Activated B cell treated with CpG ODN at 0.5 μM for 24 hours (primary cell): ENCODE measurements at regions not wholly inside any gene's neighbourhood (a gene's known extent, or its start where the extent isn't known, plus 50 kb on each side); places are given as distances from the start of the nearest gene placed in this dataset.

Source experiments
- ATAC-seq: fragments of 200-7000 bp; cut with Tn5 transposase; one replicate; pipeline ENCODE4 v1.10.0; 2021; ENCODE audit warnings: low read depth, mild to moderate bottlenecking, moderate library complexity
- CTCF ChIA-PET: fragments of 350-600 bp; sonication (Branson Sonifier 250); formaldehyde crosslinking; loops from one replicate; lab custom pipeline; 2021; ENCODE audit warnings: antibody characterized with exemption; lab: Charles Lee
- POLR2A ChIA-PET: fragments of 350-600 bp; sonication (Branson Sonifier 250); formaldehyde crosslinking; loops from one replicate; lab custom pipeline; 2021; ENCODE audit warnings: antibody characterized with exemption; lab: Charles Lee
- DNase-seq: peaks from one replicate; pipeline ENCODE4 v3.0.0; 2022
- H3K27ac Mint-ChIP-seq: one replicate; pipeline ENCODE4 v1.8.0; 2020; ENCODE audit warnings: mixed read lengths
- H3K27me3 Mint-ChIP-seq: one replicate; pipeline ENCODE4 v1.8.0; 2021; ENCODE audit warnings: mixed read lengths
- H3K36me3 Mint-ChIP-seq: one replicate; pipeline ENCODE4 v1.8.0; 2021; ENCODE audit warnings: low read depth, mixed read lengths
- H3K4me1 Mint-ChIP-seq: one replicate; pipeline ENCODE4 v1.8.0; 2021; ENCODE audit warnings: mixed read lengths
- H3K4me3 Mint-ChIP-seq: one replicate; pipeline ENCODE4 v1.8.0; 2020; ENCODE audit warnings: mild to moderate bottlenecking, mixed read lengths
- H3K9me3 Mint-ChIP-seq: one replicate; pipeline ENCODE4 v1.8.0; 2020; ENCODE audit warnings: mixed read lengths
- CTCF ChIP-seq: fragments of 200-600 bp; IDR thresholded peaks from one replicate; pipeline ENCODE4 v1.8.0; 2022; ENCODE audit warnings: antibody characterized with exemption, mild to moderate bottlenecking
- intact Hi-C: fragments of 100-400 bp; cut with micrococcal nuclease; formaldehyde crosslinking; loops from one replicate; pipeline ENCODE4 v1.15.1; 2024

DNA sequence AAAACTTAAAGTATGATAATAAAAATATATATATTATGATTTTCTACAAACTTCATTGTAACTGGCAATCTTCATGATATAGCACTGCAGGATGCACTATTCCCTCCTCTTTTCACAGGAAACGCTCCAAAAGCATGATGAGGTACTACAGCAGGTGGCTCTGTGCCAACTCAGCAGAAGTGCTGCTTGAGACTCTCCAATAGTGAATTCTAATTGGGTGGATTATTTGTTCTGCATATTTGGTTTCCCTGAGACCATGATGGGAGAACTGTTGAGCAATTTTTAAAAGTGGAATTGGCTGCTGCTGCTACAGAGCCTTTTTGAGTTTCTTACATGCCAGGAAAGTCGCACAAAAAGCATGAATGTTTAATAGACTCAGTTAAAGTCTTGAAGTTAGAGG, 1782.4 kb upstream of the PCDH20 start:
- ATAC-seq: no peak
- H3K36me3 Mint-ChIP-seq: no peaks in the 10 kb centered on the region
- no peak for TF ChIP-seq CTCF
- POLR2A ChIA-PET: no interaction called here
- peaks cover 9% of the 10 kb centered on the region for H3K9me3 Mint-ChIP-seq
- intact Hi-C loops: no loop called here
- no peaks in the 10 kb centered on the region for H3K27me3 Mint-ChIP-seq
- H3K4me1 Mint-ChIP-seq: no peaks in the 10 kb centered on the region
- no peak overlapping the region for H3K27ac Mint-ChIP-seq
- CTCF ChIA-PET: no interaction called here
- no peak overlapping the region for H3K4me3 Mint-ChIP-seq
- no peak for DNase-seq

DNA sequence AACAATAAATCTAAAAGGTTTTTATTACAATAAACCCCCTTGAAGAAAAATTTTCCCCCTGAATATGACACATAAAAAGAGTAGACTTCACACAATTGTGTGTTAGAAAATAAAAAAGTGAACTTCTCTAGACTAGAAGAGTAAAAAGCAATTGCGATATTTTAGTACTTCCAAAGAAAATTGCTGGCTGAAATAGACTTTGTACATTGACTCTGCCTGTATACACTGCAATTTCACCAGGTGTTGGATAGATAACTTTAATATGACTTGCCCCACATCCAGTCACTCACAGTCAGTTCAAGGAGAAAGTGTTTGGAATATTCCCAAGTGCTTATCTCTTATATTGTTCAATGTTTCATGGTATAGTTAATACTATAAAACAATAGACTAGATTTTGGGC, 1780.1 kb upstream of the PCDH20 start:
- DNase-seq (no peak), ATAC-seq (no peak)
- Mint-ChIP-seq H3K36me3 (no peaks in the 10 kb centered on the region), H3K4me3 (no peak overlapping the region), H3K4me1 (no peaks in the 10 kb centered on the region), H3K9me3 (peaks cover 13% of the 10 kb centered on the region), H3K27me3 (no peaks in the 10 kb centered on the region), H3K27ac (no peak overlapping the region)
- intact Hi-C loops: no loop called here
- POLR2A ChIA-PET: no interaction called here
- CTCF ChIA-PET: no interaction called here
- no peak for TF ChIP-seq CTCF

- Mint-ChIP-seq H3K27me3 (no peaks in the 10 kb centered on the region), H3K9me3 (peaks cover 11% of the 10 kb centered on the region), H3K27ac (no peak overlapping the region), H3K4me1 (no peaks in the 10 kb centered on the region), H3K4me3 (no peak overlapping the region), H3K36me3 (no peaks in the 10 kb centered on the region)
- TF ChIP-seq CTCF: no peak
- ChIA-PET CTCF (no interaction called here), POLR2A (no interaction called here)
- ATAC-seq: no peak
- intact Hi-C loops: no loop called here
- DNase-seq: no peak
These were observed 1775.1 kb upstream of the PCDH20 start for GRCh38 chr13:63190742-63191141.

DNA sequence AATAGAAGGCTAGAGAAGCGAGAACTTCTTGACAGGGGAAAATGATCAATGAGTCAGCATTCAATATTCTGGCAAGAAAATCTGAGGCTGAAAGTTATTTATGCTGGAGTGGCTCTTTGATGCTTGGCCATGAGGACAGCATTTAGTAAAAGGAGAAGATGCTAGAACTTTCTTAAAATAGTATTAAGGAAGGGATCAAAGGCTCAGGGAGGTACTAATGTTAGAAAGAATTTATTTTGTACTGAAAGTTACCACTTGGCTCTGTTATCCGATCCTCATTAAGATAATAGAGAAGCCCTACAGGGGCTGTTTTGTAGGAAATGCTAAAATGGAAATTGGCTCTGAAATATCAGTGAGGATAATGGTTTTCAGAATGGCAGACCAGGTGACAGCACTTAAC, 1774.6 kb upstream of the PCDH20 start:
- POLR2A ChIA-PET: no interaction called here
- CTCF ChIA-PET: no interaction called here
- DNase-seq (no peak), ATAC-seq (no peak)
- peaks cover 7% of the 10 kb centered on the region for H3K9me3 Mint-ChIP-seq
- no peak overlapping the region for H3K4me3 Mint-ChIP-seq
- TF ChIP-seq CTCF: no peak
- no peaks in the 10 kb centered on the region for H3K36me3 Mint-ChIP-seq
- intact Hi-C loops: no loop called here
- no peak overlapping the region for H3K27ac Mint-ChIP-seq
- H3K27me3 Mint-ChIP-seq: no peaks in the 10 kb centered on the region
- H3K4me1 Mint-ChIP-seq: no peaks in the 10 kb centered on the region

- H3K4me3 Mint-ChIP-seq: no peak overlapping the region
- no peaks in the 10 kb centered on the region for H3K27me3 Mint-ChIP-seq
- H3K4me1 Mint-ChIP-seq: no peaks in the 10 kb centered on the region
- intact Hi-C loops: no loop called here
- no peak for DNase-seq
- no peak for ATAC-seq
- H3K9me3 Mint-ChIP-seq: peaks cover 7% of the 10 kb centered on the region
- CTCF ChIA-PET: no interaction called here
- TF ChIP-seq CTCF: no peak
- POLR2A ChIA-PET: no interaction called here
- no peak overlapping the region for H3K27ac Mint-ChIP-seq
- no peaks in the 10 kb centered on the region for H3K36me3 Mint-ChIP-seq
These were observed 1774.1 kb upstream of the PCDH20 start for GRCh38 chr13:63189712-63190111.
